HS-27A (cell line): ENCODE measurements at regions not wholly inside any gene's neighbourhood (a gene's known extent, or its start where the extent isn't known, plus 50 kb on each side); places are given as distances from the start of the nearest gene placed in this dataset.

ENCODE experiments used
- DNase-seq: peaks from one replicate; pipeline ENCODE4 v3.0.0-alpha.2; 2012; ENCODE audit warnings: low read depth, missing footprints

- DNase-seq: no peak
These were observed 112.1 kb downstream of the DLL1 start for GRCh38 chr6:170178561-170179477.

- no peak for DNase-seq
These were observed 112.9 kb downstream of the DLL1 start for GRCh38 chr6:170177772-170178560.

- DNase-seq: no peak
These were observed 113.7 kb downstream of the DLL1 start for GRCh38 chr6:170176898-170177771.

GRCh38 chr6:170176136-170176897 lies 114.6 kb downstream of the DLL1 start:
- DNase-seq: no peak

GRCh38 chr6:170175644-170176135 lies 115.2 kb downstream of the DLL1 start:
- DNase-seq: no peak

GRCh38 chr6:170174771-170175643 lies 115.9 kb downstream of the DLL1 start:
- no peak for DNase-seq

GRCh38 chr6:170174124-170174770 lies 116.6 kb downstream of the DLL1 start:
- no peak for DNase-seq

- DNase-seq: no peak
These were observed 117.5 kb downstream of the DLL1 start for GRCh38 chr6:170173335-170173881.

GRCh38 chr6:170172825-170173256 lies 118.0 kb downstream of the DLL1 start:
- DNase-seq: no peak

- no peak for DNase-seq
These were observed 118.5 kb downstream of the DLL1 start for GRCh38 chr6:170172392-170172791.

GRCh38 chr6:170167657-170168159 lies 123.2 kb downstream of the DLL1 start:
- DNase-seq: no peak

- no peak for DNase-seq
These were observed 124.3 kb downstream of the DLL1 start for GRCh38 chr6:170166511-170167122.

- no peak for DNase-seq
These were observed 125.3 kb downstream of the DLL1 start for GRCh38 chr6:170165471-170166117.

GRCh38 chr6:170165085-170165470 lies 125.8 kb downstream of the DLL1 start:
- DNase-seq: no peak

- DNase-seq: no peak
These were observed 126.5 kb downstream of the DLL1 start for GRCh38 chr6:170164271-170164900.

- no peak for DNase-seq
These were observed 127.3 kb downstream of the DLL1 start for GRCh38 chr6:170163405-170164170.
